ENCODE measurements at regions not wholly inside any gene's neighbourhood (a gene's known extent, or its start where the extent isn't known, plus 50 kb on each side); places are given as distances from the start of the nearest gene placed in this dataset.

- ChIA-PET POLR2A (no interaction called here), CTCF (no interaction called here)
- TF ChIP-seq CTCF (IDR thresholded peaks at IDR 0.05; ENCODE audit: control extremely low read depth, extremely low read depth, low read depth, missing control alignments) = no peak
- DNase-seq (ENCODE audit: extremely low spot score) = no peak
Observed at GRCh38 chr20:21788082-21788481, 82.6 kb downstream of the PAX1 start.

- no peak for DNase-seq (ENCODE audit: extremely low spot score)
- CTCF ChIA-PET = no interaction called here
- POLR2A ChIA-PET = no interaction called here
- no peak for TF ChIP-seq CTCF (IDR thresholded peaks at IDR 0.05; ENCODE audit: control extremely low read depth, extremely low read depth, low read depth, missing control alignments)
Observed at GRCh38 chr20:21781446-21782075, 76.1 kb downstream of the PAX1 start.

- POLR2A ChIA-PET = no interaction called here
- CTCF ChIA-PET = interaction anchor here (0.7 to 1.1 kb wide), 2 partner anchors 9 to 48 kb away, joined by 3 read pairs; no protein-coding TSS in a partner anchor
- TF ChIP-seq CTCF (IDR thresholded peaks at IDR 0.05; ENCODE audit: control extremely low read depth, extremely low read depth, low read depth, missing control alignments) = no peak
Observed at GRCh38 chr20:21780528-21780927, 75.1 kb downstream of the PAX1 start.

More at GRCh38 chr20:21780528-21780927, 75.1 kb downstream of the PAX1 start:
- DNase-seq (ENCODE audit: extremely low spot score) = no peak

Data from GM10248 (cell line).